VCaP (cell line): ENCODE measurements at regions not wholly inside any gene's neighbourhood (a gene's known extent, or its start where the extent isn't known, plus 50 kb on each side); places are given as distances from the start of the nearest gene placed in this dataset.
"Not testable (repeated sequence)": the region's sequence is repeated elsewhere in the genome, so short reads cannot be mapped to it uniquely, and the experiment has no call there.

Experiments
- H3K27ac ChIP-seq: fragments of 450-650 bp; 2 replicates; pipeline ENCODE4 v1.5.1; 2017
- CTCF ChIP-seq: fragments of 450-650 bp; conservative IDR thresholded peaks from 2 replicates; pipeline ENCODE4 v1.5.1; 2017; ENCODE audit warnings: mild to moderate bottlenecking, moderate library complexity

DNA sequence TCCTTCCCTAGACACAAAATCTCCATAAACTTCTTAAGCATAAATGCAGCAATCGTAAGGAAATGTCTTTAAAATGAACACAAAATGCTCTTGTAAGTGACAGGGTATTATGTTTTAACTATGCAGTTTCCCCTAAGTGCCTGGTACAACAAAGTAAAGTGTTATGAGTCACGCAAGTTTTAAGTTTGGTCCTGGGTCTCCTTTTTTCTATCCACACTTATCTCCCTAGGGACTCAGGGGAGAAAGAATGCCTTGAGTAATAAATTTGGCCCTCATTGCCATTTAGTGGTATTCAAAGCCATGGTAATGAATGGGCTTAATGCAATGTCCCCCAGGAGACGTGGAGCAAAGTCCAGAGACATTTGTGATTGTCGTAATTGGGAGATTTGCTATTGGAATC is 149.1 kb downstream of the MAGEB17 start:
- no peak overlapping the region for H3K27ac ChIP-seq
- no peak for TF ChIP-seq CTCF

DNA sequence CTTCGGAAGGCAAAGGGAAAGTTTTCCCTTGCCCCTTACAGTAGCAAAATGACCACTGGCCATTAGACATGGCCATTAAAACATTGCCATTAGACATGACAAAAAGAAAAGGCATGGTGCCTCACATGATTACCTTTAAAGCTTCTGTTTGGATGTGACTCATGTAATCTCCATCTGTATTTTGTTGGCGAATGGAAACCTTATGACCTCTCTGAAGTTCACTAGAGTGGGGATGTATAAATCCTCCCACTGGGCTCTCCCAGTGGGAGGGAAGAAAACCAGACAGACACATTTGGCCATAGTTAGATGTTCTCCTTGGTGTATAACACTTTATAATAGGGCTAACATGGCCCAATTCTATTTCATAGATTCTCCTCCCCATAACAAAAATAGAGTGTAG is 152.6 kb downstream of the MAGEB17 start:
- TF ChIP-seq CTCF = no peak
- H3K27ac ChIP-seq = no peak overlapping the region

GRCh38 chrX:16320765-16321355 is 153.6 kb downstream of the MAGEB17 start:
- no peak for TF ChIP-seq CTCF
- H3K27ac ChIP-seq = no peak overlapping the region

- no peak overlapping the region for H3K27ac ChIP-seq
- TF ChIP-seq CTCF = no peak
These were observed 166.2 kb downstream of the MAGEB17 start for GRCh38 chrX:16333453-16333852.

GRCh38 chrX:16335181-16335580 is 167.9 kb downstream of the MAGEB17 start:
- no peak for TF ChIP-seq CTCF
- H3K27ac ChIP-seq = no peak overlapping the region

DNA sequence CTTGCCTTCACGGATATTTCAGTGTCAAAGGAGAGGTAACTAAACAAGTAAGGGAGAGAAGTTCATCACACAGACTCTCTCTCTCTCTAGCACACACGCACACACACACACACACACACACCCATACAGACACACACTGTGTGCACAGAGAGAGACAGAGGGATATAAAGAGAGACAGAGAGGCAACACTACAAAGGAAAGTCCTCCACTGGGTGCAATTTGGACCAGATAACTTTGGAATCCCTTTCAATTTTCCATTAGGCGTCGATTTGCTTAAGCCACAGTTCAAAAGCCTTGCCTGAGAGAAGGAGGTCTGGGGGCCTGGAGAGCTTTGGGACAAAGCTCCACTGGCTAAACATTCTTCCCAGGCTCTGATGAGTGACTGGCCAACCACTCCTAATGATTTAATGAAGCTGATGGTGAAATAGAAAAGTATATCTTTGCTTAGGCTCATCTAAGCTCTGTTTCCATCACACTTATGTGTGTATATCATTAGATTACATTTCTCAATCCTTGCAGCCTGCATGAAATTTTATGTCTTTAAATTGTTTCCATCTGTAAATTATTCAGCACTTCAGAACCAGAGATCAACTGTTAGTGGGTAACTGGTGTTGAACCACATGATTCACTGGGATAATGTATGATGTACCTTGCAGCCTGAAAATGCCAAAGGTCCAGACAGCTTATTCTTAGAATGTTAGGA is 180.8 kb downstream of the MAGEB17 start:
- H3K27ac ChIP-seq = no peak overlapping the region
- no peak for TF ChIP-seq CTCF

DNA sequence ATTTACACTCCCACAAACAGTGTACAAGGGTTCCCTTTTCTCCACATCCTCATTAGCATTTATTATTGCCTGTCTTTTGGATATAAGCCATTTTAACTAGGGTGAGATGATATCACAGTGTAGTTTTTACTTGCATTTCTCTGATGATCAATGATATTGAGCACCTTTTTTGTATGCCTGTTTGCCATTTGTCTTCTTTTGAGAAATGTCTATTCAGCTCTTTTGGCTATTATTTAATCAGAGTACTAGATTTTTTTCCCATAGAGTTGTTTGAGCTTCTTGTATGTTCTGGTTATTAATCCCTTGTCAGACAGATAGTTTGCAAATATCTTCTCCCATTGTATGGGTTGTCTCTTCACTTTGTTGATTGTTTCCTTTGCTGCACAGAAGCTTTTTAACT is 190.6 kb downstream of the MAGEB17 start:
- TF ChIP-seq CTCF = no peak
- H3K27ac ChIP-seq = no peak overlapping the region

GRCh38 chrX:16360056-16360455 is 192.8 kb downstream of the MAGEB17 start:
- H3K27ac ChIP-seq = not testable (repeated sequence)
